Suppressor macrophage treated with lipopolysaccharide for 1 hour (primary cell): ENCODE measurements at regions not wholly inside any gene's neighbourhood (a gene's known extent, or its start where the extent isn't known, plus 50 kb on each side); places are given as distances from the start of the nearest gene placed in this dataset.
"Not testable (repeated sequence)": the region's sequence is repeated elsewhere in the genome, so short reads cannot be mapped to it uniquely, and the experiment has no call there.

Experiments
- DNase-seq, 3 donors: peaks; one replicate each; pipeline ENCODE4 v3.0.0-alpha.2; 2020 to 2022

DNA sequence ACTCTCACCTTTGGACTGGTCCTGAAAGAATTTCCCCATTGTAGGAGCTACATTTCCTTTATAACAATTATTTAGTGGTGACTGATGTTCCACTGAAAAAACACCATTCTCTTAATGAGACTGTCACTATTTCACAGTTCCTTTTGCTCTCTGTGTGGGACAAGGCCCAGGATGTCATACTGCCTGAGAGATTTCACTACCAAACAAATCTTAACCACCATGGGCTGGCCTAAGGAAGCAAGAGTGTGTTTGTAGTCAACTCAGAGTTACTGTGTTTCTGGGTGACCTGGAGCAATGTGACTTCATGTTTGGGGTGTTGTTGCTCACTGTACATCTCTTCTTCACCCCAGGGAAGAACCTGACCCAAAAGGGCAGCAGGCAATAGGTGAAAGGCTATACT is 50.1 kb upstream of the ZNF608 start:
- DNase-seq, result no peak

GRCh38 chr5:124797665-124798087 is 51.2 kb upstream of the ZNF608 start:
- no peak for DNase-seq

DNA sequence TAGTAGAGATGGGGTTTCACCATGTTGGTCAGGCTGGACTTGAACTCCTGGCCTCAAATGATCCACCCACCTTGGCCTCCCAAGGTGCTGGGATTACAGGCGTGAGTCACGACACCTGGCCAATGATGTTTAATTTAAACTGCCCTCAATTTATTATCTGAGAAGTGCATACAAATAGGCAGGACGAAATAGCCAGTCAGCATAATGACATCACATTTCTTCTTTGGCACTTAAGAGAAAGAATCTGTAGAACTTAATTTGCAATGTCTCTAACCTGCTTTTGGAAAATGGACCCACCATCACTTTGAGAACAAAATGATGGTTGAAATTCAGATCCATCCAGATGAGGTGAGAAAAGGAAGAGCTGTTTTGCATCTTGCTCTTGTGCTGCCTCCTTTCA is 52.5 kb upstream of the ZNF608 start:
- DNase-seq, result no peak

DNA sequence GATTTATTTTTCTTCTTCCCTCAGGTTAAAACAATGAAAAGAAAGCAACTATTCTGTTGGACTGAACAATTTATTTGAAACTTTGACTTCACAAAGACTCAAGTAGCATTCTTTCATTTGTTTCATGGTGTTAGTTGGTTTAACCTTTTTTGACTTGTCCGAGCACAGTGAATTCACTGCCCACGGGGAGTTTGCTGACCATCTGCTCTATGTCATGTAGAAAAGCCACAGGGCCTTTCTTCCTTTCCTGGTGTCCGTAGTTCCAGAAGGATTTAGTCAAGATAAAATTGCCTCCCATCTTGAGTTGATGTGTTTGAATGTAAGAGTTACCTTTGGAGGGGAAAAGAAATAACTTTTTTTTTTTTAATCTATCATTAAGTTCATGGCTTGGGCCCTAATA is 55.1 kb upstream of the ZNF608 start:
- DNase-seq, result no peak

- no peak for DNase-seq
Observed at GRCh38 chr5:124803617-124804323, 57.3 kb upstream of the ZNF608 start.

- DNase-seq, result no peak
Observed at GRCh38 chr5:124806026-124806372, 59.6 kb upstream of the ZNF608 start.

GRCh38 chr5:124806373-124807077 is 60.1 kb upstream of the ZNF608 start:
- DNase-seq, result peak in 1 of 3 donors; percentile 7

DNA sequence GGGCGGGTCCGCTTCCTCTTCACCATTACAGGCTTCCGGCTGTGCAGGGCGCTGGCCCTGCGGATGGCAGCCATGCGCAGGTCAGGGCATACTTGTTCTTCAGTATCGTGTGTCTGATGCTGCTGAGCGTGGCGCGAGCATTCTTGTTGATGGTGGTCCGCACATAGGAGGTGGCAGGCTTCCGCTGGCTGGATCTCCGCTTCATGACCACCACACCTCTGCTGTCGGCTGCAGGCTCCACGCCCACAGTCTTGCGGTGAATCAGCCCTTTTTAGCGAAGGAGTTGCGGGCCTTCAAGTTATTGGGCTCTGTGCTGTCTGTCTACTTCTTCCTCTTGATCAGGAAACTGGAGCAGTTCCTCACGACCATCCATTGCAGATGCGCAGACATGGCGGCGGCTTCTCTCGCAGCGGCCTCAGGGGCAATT is 62.4 kb upstream of the ZNF608 start:
- DNase-seq, result no peak

DNA sequence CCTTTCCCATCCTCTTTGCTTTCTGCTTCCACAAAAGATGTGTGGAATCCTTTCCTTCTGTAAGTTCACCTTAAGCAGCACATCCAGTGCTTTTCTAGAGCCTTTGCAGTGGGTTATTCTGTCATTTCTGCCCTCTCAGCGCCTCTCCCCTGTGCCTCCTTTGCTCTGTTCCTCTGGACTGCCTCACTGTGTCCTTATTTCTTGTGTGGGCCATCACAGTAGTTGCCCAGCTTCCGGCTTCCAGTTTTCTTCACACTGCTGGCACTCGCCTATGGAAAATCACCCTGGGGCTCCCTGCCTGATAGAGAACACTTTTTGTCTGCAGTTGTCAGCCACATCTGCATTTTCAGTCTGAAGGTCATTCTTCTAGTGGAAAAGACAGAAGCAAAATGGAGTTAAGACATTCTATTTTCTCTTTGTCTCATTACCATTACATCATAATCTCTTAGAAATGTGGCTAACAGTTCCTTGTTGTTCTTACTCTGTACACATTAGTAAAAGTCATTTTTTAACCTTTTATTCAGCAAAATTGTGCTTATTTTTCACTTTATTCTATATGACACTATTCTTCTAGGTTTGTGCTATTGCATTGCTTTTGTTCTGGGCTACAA is 64.1 kb upstream of the ZNF608 start:
- DNase-seq, result no peak

GRCh38 chr5:124812771-124813358 is 66.4 kb upstream of the ZNF608 start:
- DNase-seq, result no peak

DNA sequence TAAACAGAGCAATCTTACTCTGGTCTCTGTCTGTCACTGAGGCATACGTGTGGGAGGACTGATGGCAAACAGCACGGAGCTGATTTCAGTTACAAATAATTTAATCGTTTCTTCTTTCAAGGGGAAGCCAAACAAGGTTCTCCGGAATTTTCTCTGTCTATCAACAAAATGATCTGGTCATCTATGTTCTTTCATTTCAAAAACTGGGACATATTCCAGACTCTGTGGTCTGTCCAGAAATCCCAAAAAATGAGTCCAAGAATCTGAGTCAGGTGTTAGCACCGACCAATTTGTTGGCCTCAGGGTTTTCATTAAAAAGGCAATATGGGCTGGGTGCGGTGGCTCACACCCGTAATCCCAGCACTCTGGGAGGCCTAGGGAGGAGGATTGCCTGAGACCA is 69.9 kb upstream of the ZNF608 start:
- no peak for DNase-seq

GRCh38 chr5:124819201-124819600 is 72.8 kb upstream of the ZNF608 start:
- no peak for DNase-seq

DNA sequence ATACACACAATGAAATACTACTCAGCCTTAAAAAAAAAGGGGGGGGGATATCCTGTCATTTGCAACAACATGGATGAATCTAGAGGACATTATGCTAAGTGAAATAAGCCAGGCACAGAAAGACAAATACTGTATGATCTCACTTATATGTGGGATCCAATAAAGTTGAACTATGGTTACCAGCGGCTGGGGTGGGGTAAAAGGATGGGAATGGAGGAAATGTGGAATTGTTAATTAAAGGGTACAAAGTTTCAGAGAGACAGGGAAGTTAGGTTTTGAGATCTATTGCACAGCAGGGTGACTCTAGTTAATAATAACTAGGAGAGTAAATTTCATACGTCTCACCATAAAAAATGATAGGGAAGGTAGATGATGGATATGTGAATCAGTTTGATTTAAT is 76.2 kb upstream of the ZNF608 start:
- no peak for DNase-seq

DNA sequence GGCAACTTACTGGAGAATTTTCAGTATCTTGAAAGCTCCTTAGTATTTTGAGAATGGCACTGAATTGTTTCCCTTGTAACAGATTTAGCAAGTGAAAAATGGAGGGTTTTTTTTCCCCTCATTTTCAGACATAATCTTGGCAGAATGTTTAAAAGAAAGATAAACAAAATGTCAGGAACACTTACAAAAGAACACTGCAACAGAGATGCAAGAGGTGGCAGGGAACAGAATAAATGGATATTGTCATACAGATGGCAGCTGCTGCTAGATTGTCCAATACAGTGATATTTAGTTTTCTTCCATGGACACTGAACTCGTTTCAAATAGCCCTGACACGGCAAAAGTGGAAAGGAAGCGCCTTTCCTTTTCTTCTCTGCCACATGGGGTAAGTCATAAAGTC is 76.9 kb upstream of the ZNF608 start:
- no peak for DNase-seq

- no peak for DNase-seq
Observed at GRCh38 chr5:124824637-124825158, 78.3 kb upstream of the ZNF608 start.

DNA sequence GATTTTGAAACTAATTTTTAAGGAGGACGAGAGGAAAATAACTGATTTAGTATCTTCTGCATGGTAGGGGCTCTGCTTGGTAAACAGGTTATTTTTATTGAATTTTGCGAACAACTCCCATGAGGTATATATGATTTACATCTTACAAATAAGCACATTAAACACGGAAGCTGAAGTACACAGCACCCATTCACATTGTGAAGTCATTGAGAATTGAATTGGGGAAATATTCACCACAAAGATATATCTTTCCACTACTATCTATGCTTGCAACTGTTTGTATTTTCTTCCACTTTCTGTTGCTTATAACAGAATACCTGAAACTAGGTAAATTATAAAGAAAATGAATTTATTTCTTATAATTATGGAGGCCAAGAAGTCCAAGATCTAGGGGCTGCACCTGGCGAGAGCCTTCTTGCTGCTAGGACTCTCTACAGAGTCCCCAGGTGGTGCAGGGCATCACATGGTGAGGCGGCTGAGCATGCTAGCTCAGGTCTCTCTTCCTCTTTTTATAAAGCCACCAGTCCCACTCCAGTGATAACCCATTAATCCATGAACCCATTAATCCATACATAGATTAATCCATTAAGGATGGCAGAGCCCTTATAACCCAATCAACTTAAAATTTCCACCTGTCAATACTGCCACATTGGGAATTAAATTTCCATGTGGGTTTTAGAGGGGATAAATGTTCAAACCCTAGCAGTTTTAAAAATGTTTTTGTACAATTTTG is 79.0 kb upstream of the ZNF608 start:
- no peak for DNase-seq

DNA sequence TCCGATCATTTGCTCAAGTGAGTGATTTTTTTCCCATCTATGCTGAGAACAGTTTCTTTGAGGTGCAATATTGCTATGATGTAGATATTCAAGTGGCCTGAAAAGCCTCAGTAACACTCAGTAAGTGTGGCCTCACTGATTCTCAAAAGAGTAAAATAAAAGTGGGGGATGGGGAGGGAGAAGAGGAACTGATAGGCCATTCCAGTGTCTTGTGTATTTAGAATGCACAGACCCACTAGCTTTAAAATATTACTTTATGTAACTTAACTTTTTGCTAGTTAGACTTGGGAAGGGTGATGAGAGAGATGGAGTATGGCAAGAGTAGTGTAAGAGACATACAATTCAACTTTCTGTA is 79.5 kb upstream of the ZNF608 start:
- no peak for DNase-seq

DNA sequence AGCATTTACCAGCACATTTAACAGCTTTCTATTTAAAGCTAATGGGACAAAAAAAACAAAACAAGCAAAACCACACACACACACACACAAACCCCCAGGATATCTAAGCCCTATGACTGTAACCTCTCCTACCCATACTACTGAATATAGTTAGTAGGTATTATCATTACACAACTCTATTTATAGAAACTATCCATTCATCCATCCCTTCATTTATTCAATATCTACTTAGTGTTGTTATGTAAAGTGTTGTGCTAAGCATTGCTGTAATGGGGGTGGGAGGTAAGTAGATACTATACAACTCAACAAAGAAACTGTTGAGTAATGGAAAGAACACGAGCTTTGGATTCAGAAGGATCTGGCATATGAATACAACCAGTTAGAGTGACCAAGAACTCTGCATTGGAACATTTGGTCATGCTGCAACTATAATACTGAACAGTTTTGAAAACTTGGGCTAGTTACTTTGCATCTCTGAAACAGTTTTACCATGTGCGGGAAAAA is 82.3 kb upstream of the ZNF608 start:
- no peak for DNase-seq

- DNase-seq, result no peak
Observed at GRCh38 chr5:124831687-124832240, 85.3 kb upstream of the ZNF608 start.

DNA sequence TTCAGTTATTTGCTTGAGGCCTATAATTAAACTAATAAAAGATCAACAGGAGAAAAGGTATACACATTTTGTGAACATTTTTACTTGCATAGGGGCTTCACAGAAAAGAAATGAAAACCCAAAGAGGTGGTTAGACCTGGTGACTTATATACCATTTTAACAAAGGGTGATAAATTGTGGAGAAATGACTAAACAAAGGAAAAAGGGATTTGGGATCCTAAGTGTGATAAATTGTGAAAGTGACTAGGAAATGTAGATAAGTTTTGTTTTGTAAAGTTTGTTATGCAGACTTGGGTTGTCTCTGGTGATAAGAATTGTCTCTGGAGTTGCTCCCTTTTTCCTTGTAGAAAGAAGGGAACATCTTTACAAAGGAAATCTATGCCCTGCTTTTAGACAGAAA is 86.1 kb upstream of the ZNF608 start:
- DNase-seq, result no peak

DNA sequence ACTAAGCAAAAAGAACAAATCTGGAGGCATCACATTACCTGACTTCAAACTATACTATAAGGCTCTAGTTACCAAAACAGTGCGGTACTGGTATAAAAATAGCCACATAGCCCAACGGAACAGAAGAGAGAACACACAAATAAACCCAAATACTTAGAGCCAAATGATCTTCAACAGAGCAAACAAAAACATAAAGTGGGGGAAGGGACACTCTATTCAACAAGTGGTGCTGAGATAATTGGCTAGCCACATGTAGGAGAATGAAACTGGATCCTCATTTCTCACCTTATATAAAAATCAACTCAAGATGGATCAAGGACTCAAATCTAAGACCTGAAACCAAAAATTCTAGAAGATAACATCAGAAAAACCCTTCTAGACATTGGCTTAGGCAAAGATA is 89.9 kb upstream of the ZNF608 start:
- not testable (repeated sequence) for DNase-seq

- DNase-seq, result no peak
Observed at GRCh38 chr5:124839371-124839998, 93.0 kb upstream of the ZNF608 start.
